ENCODE measurements at regions not wholly inside any gene's neighbourhood (a gene's known extent, or its start where the extent isn't known, plus 50 kb on each side); places are given as distances from the start of the nearest gene placed in this dataset.

DNA sequence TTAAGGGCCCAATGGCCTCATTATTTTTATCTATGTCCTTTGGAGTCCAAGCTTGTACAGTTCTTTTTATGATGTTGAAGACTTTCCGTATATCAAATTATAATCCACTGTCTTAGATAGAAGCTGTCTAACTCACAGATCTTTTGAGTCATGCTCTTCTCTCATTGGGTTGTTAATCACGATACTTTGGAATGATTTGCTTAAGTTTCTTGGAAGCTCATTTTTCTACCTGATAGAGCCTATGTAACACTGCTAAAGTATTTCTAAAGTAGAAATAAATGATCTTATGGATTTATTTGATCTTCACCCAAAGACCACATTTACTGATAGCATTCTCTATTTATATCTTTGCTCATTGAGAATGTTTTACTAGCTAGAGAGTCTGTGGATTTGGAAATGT lies 1554.1 kb downstream of the PLA2G4A start:
- DNase-seq = no peak

DNA sequence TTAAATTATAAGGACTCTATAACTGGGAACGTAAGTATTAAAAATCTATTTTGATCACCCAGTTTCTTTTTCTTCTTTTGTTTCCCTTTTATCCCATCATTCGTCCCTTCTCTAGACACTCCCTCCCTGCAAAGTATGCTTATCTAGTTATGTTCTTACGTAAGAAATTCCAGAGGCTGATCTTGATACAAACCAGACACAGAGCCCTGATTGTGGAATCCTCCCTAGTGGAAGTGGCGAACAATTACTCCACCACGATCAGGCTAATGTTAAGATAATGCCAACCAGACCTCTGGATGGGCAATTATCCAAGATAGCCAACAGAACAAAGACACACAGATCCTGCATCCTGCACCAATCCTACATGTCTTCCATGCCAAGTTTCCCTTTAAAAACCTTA lies 1557.4 kb downstream of the PLA2G4A start:
- DNase-seq = no peak

DNA sequence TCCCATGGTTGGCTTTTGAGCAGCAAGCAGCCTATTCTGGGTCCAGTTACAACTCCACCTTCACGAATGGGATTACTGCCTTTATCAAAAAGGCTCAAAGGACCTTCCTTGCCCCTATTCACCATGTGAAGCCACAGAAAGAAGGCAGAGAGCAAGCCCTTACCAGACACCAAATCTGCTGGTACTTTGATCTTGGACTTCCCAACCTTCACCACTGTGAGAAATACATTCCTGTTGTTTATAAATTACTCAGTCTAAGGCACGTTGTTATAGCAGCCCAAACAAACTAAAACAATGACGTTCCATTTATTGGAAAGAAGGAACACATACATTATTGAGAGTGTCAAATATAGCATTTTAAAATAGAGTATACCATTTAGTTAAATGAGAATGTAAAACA lies 1557.9 kb downstream of the PLA2G4A start:
- no peak for DNase-seq

DNA sequence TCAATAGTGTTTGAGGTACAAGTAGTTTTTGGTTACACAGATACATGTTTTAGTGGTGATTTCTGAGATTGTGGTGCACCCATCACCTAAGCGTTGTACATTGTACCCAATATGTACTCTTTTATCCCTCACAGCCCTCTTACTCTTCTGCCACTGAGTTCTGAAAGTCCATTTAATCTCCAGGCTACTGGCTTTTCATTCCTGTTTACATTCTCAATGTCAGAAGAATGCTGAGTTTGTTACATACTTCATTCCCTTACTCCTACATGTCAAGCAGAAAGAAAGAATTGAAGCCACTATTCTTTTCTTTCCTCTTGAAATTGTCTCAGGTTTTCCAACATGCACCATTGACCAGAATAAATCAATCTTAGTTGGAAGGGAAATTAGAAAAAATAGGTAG lies 1565.9 kb downstream of the PLA2G4A start:
- no peak for DNase-seq

DNA sequence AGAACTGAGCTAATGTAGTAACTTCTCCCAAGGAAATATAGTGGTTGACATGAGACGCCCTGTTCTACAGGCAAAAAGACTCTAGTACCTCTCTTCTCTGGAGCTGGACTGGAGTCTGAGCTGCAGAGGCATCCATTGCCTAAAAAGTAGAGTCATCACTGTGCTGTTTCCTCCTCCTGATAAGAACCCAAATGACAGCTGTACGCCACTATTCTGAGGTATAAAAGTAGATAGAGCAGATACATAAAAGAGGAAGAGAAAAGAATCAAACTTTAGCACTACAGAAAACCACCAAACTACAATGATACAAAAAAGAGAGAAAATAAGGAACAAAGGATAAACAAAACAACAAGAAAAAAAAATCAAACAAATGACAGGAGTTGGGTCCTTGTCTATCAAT lies 1568.8 kb downstream of the PLA2G4A start:
- DNase-seq = no peak

DNA sequence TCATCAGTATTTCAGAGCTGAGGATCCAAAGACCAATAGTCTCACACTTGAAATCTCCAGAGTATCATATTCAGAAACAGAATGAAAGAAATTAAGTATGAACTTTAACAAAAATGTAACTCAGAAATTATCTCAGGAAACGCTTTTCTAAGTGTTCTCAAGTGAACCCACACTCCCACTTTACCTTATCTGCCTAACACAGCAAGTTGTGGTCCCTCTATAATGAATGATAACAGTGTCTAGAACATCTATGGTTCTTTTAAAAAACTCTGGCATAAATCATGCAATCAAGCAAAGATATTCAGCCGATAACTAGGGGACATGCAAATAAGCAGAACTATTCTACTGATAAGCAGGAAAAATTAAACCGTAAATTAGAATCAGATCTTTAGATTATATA lies 1574.2 kb downstream of the PLA2G4A start:
- DNase-seq = no peak

DNA sequence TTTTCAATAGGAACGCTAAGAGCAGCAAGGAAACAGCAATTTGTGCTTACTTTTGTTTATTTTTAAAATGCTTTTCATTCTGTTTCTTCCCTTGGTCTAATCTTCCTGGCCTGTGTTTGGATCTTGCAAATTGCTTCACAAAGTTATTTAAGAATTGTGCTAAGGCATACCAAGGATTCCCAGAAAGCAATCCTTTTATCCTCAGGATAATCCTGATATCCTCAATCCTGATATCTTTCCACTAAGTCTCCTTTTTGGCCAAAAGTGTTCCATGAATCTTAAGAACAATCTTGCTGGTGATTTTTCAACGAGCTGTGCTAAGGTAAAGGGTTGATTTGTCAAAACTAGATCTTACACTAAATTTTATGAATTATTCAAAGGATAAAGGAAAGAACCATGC lies 1577.9 kb downstream of the PLA2G4A start:
- DNase-seq = no peak

DNA sequence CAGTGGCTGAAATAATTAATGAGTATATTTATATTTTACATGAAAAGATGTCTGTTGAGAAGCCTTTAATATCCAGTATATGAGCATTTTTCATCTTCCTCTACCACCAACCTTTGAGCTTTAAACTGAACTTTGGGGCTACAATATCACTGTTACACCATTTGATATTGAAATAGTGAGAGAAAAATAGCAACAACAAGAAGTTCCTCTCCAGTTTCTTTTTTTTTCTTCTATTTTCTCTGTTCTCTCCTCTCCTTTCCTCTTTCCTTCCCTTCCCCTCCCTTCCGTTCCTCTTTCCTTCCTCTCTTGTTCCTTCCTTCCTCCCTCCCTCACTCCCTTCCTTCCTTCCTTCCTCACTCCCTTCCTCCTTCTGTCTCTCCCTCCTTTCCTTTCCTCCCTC lies 1591.4 kb downstream of the PLA2G4A start:
- DNase-seq = no peak

DNA sequence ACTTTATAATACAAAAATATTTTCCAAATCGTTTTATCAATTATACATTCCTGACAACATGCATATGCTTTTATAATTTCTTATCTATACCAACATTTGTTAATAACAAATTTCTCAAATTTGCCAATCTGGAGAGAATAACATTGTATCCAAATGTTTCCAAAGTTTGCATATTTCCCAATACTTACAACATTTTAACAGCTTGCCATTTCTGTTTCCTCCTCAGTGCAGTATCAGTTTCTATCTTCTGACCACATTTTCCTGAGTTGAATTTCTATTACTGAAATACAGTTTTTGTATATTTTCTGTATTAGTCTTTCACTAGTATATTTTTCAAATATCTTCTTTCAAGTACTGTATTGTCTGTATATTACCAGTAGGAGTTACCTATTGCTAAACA lies 1594.3 kb downstream of the PLA2G4A start:
- DNase-seq = no peak

DNA sequence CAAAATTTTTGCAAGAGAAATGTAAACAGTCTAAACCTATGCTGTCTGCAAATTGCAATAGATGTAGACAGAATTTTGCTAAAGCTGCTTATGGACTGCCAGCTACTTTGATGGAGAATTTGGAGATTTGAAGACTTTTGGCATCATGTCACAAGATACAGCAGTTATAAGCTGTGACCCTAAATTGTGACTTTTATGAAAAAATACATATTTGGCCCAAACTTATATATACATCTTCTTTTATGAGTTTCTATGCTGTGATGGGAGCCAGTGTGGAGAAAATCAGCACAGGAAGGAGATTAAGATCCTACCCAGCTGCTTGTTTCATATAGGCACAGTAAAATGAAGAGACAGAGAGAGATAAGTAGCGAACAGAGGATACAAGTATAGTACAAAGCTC lies 1595.4 kb downstream of the PLA2G4A start:
- DNase-seq = no peak

DNA sequence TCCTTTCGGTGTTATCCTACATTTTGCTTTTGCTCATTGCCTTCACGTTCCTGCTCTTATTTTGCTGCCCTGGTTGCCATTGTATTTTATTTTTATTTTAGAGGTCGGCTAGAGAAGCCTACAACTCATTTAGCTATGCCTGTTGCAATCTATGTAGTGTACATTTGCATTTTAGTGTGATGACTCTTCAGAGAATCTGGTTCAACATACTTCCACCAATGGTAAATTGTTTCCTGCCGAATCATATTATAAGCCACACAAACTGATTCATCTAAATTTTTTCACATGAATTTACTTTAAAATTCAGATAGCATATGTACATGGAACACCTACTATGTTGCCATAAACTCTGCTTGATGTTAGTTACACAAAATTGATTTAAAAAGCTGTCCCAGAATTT lies 1596.9 kb downstream of the PLA2G4A start:
- no peak for DNase-seq

DNA sequence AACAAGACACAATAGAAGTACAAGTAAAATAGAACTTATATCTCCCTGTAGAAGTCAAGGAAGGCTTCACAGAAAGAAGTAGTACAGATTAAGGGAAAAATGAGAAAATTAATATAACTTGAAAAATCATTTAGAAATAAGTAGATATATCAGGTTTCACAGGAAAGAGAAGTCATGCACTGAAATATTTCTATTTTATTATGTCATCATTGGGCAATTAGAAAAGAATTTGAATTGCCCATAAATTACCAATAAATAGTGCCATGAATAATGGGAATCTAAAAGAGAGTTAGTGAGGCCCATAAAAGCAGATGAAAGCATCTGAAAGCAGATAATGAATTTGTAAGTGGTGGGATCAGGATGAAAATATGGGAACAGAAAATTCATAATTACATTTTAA lies 1597.8 kb downstream of the PLA2G4A start:
- DNase-seq = no peak

DNA sequence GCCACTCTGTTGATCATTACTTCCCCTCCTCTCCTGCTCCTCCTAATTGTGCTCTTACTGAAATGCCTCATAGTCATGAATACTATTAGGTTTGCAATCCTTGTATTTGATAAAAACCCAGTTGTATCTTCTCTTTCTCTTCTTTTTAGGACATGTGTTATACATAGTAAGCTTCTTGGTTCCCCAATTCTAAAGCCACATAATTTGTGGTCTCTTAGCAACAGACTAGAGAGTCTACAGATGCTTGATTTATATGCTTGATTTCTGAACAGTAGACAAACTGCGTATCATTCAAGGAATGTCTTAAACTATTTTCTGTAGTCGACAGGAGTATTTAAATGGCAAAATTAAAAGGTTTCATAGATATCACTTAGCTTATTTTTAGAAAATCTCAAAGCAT lies 1598.9 kb downstream of the PLA2G4A start:
- DNase-seq = no peak

DNA sequence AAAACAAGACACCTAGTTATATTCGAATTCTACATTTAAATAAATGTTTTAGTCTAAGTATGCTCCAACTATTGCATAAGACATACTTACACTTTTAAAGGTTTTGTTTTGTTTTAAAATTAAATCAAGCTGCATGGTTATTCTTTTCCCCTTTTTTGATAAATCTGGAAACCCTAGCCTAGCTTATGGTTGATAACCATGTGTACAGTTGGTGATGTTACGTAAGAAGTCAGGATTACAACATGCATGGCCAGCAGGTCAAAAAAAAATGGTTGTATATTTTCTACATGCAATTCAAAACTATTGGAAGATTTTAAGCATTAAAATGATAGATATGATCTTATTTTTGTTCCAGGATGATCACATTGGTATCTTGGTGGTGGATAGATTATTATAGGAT lies 1600.6 kb downstream of the PLA2G4A start:
- no peak for DNase-seq

DNA sequence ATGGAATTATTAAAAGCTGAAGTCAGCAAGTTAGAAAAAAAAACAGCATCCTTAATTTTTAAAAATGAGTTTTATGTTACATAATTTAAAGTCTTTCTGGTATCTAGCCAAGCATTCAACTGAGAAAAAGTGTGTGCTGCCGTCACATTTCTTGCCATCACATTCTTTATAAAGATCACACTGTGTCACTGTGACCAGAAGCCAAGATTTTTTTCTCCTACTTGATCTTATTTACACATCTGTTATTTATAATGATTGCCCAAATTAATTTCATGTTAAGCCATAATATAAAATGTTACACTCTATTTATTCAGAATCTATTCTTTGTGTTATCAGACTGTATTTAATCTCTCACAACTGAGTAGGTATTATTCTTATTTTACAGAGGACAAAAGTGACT lies 1603.7 kb downstream of the PLA2G4A start:
- DNase-seq = no peak

DNA sequence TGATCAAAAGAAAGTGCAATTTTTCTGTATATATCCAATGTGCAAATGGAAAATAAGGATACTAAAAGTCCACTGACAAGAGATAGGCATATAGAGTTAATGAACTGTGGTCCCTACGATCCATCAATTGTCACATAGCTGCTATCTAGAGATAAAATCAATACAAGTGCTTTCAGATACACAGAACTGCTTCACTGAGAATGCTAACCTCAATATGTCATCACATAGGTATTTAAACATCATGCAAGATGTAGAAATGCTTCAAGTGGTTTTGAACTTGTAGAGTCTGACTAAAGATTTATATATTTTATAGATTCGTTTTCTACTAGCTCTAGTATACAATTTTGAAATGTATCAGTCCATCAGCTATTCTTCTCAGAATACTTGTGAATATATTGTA lies 1604.7 kb downstream of the PLA2G4A start:
- no peak for DNase-seq

DNA sequence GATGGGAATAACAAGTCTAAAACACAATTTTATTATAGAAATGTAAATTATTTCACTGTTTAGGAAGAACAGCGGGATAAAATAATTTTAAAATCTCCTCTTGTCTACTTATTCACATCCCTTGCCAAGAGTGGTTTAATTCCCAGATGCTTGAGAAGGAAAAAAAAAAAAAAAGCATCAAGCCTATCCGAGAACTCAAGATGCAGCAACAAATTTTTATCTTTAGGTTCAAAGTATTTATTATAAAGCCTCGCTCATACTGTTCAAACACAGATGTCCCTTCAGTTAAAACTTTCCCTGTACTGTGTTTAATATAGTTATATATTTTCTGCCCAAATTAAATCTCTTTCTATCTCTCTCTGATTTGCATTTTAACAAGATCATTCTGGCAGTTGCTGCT lies 1615.8 kb downstream of the PLA2G4A start:
- DNase-seq = no peak

DNA sequence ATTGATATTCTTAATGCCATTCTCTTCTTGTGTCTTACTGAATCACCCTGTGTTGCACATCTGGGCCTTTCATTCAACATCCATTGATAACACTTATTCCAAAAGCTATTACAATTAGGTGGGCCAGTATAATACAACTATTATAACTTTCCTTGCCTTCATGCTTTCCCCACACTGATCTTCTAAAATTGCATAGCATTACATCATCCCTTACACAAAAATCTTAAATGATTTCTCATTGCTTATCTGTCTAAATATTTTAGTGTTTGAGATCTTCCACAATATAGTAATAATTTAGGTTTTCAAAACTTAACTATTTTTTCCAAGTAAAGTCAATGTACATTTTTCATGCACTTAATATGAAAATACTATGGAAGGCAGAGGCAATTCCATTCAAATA lies 1634.1 kb downstream of the PLA2G4A start:
- no peak for DNase-seq

DNA sequence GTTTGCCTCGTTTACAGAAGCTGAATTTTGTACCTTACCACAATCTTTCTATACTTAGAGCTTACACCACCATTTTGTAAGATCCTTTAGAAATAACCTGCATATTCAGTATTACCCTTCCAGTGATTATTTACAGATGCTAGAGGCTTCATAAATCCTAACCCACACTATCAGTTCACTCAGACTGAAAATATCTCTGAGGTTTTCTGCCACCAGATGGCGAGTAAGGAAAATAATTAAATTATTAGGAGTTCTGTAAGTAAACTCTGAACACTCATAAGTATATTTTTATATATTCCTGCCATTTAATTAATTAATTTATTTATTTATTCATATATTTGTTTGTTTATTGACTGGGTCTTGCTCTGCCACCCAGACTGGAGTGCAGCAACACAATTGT lies 1635.2 kb downstream of the PLA2G4A start:
- DNase-seq = no peak

DNA sequence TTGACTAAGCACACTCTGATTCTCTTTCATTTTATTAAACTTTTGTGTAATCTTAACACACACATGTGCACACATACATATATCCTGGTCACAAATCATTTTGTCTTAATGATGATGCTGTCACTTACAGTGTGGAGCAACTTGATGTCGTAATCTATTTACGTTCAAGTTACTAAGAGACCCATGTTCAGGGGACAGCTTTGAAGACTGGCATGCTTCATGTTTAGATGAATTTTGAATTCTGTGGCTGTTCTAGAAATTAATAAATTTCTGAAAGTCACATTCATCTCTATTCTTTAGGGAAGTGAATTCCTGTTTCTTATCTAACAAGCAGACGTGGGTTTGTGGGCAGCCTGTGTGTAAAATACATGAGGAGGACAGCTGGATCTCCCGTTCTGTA lies 1637.8 kb downstream of the PLA2G4A start:
- no peak for DNase-seq

DNA sequence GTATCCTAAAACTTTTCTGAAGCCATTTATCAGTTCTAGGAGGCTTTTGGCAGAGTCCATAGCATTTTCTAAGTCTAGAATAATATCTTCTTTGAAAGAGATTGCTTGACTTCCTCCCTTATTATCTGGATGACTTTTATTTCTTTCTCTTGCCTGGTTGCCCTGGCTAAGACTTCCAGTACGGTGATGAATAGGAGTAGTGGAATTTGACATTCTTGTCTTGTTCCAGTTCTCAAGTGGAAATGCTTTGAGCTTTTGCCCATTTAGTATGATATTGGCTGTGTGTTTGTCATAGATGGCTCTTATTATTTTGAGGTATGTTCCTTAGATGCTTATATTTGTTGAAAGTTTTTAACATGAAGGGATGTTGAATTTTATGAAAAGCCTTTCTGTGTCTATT lies 1647.9 kb downstream of the PLA2G4A start:
- no peak for DNase-seq

DNA sequence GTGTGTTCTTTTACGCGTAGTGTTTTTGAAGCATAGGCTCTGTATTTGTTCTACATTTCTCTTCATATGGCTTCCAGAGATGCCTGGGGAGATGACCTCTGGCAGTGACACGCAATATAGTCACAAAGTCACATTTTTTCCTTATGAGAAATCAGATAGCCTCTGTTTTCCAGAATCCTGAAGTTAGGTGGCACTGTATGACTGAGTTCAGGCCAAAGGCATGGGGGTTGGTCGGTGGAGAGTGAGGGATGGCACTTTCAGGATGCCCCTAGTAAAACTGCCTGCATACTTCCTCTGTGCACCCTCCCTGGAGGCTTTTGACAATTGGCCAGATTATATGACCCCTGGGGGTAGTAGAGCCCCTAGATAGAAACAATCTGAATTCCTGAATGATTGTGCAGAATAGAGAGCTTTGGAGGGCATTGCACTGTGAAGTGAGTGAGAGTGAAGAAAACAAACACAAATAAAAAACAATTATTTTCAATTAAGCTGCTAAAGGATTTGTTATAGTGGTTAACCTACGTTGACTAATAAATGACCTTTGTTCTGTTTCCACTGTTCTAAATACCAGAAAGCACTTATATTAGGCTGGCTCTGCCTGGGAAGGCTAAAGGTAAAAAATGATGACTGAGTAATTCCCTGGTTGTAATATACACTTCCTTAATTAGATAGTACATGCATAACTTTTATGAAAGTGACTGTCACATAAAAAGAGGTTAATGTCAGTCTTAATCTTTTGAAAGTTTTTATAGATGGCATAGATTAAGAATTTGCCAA lies 1660.8 kb downstream of the PLA2G4A start:
- DNase-seq = no peak

DNA sequence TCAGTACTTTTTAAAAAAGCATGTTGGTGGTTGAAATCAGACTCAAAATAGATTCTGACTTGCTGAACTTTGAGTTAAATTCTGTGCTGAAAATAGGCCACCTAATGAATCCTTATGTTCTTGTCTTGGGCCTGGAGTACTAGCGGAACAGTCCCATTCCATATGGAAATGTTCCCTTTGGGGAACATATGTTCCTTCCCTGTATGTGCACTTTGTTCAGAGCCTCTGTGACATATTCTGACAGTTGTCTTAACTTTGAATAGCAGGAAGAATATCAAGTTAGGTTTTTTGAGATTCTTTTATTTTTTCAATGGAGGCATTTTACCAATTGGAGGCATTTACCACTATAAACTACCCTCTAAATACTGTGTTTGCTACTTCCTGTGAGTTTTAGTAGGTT lies 1667.8 kb downstream of the PLA2G4A start:
- DNase-seq = no peak

DNA sequence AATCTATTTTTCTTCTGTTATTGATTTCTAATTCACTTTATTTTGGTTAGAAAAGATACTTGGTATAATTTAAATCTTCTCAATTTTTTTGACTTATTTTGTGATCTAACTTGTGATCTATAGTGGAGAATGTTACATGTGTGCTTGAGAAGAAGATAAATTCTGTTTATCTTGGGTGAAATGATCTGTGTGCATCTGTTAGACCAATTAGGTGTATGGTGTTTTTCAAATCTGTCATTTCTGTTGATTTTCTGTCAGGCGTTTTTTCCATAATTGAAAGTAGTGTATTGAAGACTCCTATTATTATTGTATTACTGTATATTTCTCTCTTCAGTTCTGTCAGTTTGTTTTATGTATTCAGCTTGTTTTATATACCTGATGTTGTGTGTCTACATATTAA lies 1668.3 kb downstream of the PLA2G4A start:
- DNase-seq = no peak

DNA sequence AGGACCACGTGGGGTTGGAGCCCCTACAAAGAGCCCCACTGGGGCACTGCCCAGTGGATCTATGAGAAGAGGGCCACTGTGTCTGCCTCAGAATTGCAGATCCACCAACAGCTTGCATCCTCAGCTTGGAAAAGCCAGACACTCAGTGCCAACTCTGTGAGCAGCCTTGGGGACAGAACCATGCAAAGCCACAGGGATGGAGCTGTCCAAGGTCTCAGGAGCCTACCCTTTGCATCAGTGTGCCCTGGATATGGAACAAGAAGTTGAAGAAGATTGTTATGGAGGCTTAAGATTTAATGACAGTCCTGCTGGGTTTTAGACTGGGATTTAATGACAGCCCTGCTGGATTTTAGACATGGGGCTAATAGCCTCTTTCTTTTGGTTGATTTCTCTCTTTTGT lies 1670.9 kb downstream of the PLA2G4A start:
- DNase-seq = no peak

DNA sequence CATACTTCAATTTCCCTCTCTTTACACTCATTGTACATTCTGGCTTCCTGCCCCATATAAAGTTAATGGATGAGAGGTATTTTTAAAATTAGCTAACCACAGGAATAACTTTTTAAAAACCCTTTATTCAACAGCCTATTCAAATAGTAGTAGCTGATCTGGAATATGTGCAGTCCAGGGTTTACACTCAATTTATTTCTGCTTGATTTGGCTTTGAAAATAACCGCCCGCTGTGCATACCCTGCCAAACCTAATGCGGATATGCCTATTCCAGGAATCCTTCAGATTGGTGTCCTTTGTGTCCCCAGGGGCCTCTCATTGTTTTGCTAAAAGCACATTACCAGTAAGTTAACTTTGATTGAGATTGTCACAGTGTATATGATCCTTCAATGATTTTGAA lies 1686.2 kb downstream of the PLA2G4A start:
- DNase-seq = no peak
